PC-3 (cell line): ENCODE measurements at regions not wholly inside any gene's neighbourhood (a gene's known extent, or its start where the extent isn't known, plus 50 kb on each side); places are given as distances from the start of the nearest gene placed in this dataset.

Source experiments
- EZH2 ChIP-seq: fragments of 300-600 bp; sonication (generic); IDR thresholded peaks from one replicate; pipeline ENCODE4 v1.6.1; 2017; ENCODE audit warnings: antibody characterized with exemption, mild to moderate bottlenecking, low read length; ENCODE audit not compliant: unreplicated experiment
- EZH2phosphoT487 ChIP-seq: fragments of 300-600 bp; sonication (generic); IDR thresholded peaks from 2 replicates; pipeline ENCODE4 v1.6.1; 2018; ENCODE audit warnings: mild to moderate bottlenecking, antibody characterized with exemption, low read length, borderline replicate concordance
- TF ChIP-seq, protein P1 (sequence below): fragments of 300-600 bp; sonication (generic); conservative IDR thresholded peaks from 2 replicates; pipeline ENCODE4 v1.5.1; 2017; ENCODE audit warnings: antibody characterized with exemption, low read depth, mild to moderate bottlenecking, low read length

DNA sequence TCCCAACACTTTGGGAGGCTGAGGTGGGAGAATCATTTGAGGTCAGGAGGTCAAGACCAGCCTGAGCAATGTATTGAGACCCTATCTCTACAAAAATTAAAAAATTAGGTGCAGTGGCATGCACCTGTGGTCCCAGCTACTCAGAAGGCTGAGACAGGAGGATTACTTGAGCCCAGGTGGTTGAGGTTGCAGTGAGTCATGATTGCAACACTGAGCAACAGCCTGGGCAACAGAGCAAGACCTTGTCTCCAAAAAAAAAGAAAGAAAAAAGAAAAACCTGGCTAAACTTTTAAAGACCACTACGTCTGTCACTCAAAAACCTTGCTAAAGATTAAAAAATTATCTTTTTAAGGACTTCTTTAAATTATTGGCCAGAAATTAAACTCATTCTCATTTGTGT lies 59.8 kb upstream of the ABCA1 start:
- TF ChIP-seq, protein P1, sequence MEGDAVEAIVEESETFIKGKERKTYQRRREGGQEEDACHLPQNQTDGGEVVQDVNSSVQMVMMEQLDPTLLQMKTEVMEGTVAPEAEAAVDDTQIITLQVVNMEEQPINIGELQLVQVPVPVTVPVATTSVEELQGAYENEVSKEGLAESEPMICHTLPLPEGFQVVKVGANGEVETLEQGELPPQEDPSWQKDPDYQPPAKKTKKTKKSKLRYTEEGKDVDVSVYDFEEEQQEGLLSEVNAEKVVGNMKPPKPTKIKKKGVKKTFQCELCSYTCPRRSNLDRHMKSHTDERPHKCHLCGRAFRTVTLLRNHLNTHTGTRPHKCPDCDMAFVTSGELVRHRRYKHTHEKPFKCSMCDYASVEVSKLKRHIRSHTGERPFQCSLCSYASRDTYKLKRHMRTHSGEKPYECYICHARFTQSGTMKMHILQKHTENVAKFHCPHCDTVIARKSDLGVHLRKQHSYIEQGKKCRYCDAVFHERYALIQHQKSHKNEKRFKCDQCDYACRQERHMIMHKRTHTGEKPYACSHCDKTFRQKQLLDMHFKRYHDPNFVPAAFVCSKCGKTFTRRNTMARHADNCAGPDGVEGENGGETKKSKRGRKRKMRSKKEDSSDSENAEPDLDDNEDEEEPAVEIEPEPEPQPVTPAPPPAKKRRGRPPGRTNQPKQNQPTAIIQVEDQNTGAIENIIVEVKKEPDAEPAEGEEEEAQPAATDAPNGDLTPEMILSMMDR: no peak
- no peak for TF ChIP-seq EZH2phosphoT487
- no peak for TF ChIP-seq EZH2
